Activated naive CD4-positive, alpha-beta T cell treated with anti-CD3 and anti-CD28 coated beads for 36 hours (primary cell): ENCODE measurements at regions not wholly inside any gene's neighbourhood (a gene's known extent, or its start where the extent isn't known, plus 50 kb on each side); places are given as distances from the start of the nearest gene placed in this dataset.

Experiments
- CTCF ChIA-PET: fragments of 350-600 bp; sonication (Branson Sonifier 250); formaldehyde crosslinking; loops from one replicate; lab custom pipeline; 2021; ENCODE audit warnings: antibody characterized with exemption; lab: Charles Lee
- DNase-seq: peaks from one replicate; pipeline ENCODE4 v3.0.0-alpha.2; 2020
- H3K27ac Mint-ChIP-seq: one replicate; pipeline ENCODE4 v1.8.0; 2021; ENCODE audit warnings: mild to moderate bottlenecking, mixed read lengths
- H3K27me3 Mint-ChIP-seq: one replicate; pipeline ENCODE4 v1.8.0; 2021; ENCODE audit warnings: low read depth, mixed read lengths
- H3K36me3 Mint-ChIP-seq: one replicate; pipeline ENCODE4 v1.8.0; 2021; ENCODE audit warnings: low read depth, mixed read lengths
- H3K4me1 Mint-ChIP-seq: one replicate; pipeline ENCODE4 v1.8.0; 2021; ENCODE audit warnings: low read depth, mixed read lengths
- H3K4me3 Mint-ChIP-seq: one replicate; pipeline ENCODE4 v1.8.0; 2021; ENCODE audit warnings: mild to moderate bottlenecking, moderate library complexity, mixed read lengths
- H3K9me3 Mint-ChIP-seq: one replicate; pipeline ENCODE4 v1.8.0; 2021; ENCODE audit warnings: mixed read lengths
- intact Hi-C: fragments of 100-400 bp; cut with micrococcal nuclease; formaldehyde crosslinking; loops from one replicate; pipeline ENCODE4 v1.15.1; 2023

DNA sequence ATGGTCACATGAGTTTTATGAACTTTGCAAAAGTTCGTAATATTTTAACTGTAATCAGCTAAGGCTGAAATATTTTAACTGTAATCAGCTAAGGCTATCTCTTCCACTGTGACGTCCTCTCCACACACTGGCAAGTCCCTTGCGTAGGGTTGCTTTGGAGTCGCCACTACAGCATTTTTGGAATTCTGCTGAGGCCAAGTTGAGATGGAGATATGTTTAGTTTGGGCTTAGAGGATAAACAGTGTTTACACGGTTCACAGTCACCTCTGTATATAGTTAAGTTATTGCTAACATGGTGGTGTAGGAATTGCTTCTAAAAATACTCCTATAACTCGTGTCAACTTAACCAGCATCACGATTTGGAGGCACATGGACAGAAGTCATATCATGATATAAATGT, 143.6 kb upstream of the SERP2 start:
- Mint-ChIP-seq H3K36me3 (no peaks in the 10 kb centered on the region), H3K4me3 (no peak overlapping the region), H3K4me1 (peaks cover 2% of the 10 kb centered on the region), H3K9me3 (no peaks in the 10 kb centered on the region), H3K27me3 (no peaks in the 10 kb centered on the region), H3K27ac (no peak overlapping the region)
- intact Hi-C loops, result no loop called here
- no peak for DNase-seq
- CTCF ChIA-PET, result interaction anchor here (1.3 kb wide), 1 partner anchor 39 kb away, joined by 3 read pairs; no protein-coding TSS in a partner anchor

DNA sequence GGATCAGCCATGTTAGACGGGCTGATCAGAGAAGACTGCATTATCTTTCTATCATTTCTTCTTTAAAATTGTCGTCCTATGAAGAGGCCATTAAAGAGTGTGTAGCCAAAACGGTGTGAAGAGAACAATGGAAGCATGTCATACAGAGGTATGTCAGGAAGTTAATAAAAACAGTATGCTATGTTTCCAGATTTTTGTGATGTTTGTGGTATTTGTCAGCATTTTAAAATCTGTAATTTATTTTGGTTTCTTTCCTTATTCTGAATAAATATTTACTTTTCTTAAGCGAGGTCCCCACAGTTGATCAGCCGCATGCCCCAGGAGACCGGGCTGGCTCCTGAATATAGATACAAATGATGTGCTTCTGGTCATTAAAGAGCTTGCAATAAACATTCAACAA, 142.9 kb upstream of the SERP2 start:
- H3K4me1 Mint-ChIP-seq, result peaks cover 2% of the 10 kb centered on the region
- intact Hi-C loops, result no loop called here
- H3K27me3 Mint-ChIP-seq, result no peaks in the 10 kb centered on the region
- H3K9me3 Mint-ChIP-seq, result no peaks in the 10 kb centered on the region
- H3K36me3 Mint-ChIP-seq, result no peaks in the 10 kb centered on the region
- no peak overlapping the region for H3K27ac Mint-ChIP-seq
- CTCF ChIA-PET, result no interaction called here
- H3K4me3 Mint-ChIP-seq, result no peak overlapping the region
- no peak for DNase-seq

- DNase-seq, result peak; percentile 45
- Mint-ChIP-seq H3K9me3 (no peaks in the 10 kb centered on the region), H3K4me1 (peaks cover 2% of the 10 kb centered on the region), H3K36me3 (no peaks in the 10 kb centered on the region), H3K27me3 (peaks cover 2% of the 10 kb centered on the region), H3K4me3 (no peak overlapping the region), H3K27ac (no peak overlapping the region)
- CTCF ChIA-PET, result no interaction called here
- intact Hi-C loops, result no loop called here
Observed at GRCh38 chr13:44231786-44232516, 141.7 kb upstream of the SERP2 start.

GRCh38 chr13:44232774-44233173, 140.8 kb upstream of the SERP2 start:
- CTCF ChIA-PET, result no interaction called here
- Mint-ChIP-seq H3K36me3 (no peaks in the 10 kb centered on the region), H3K9me3 (no peaks in the 10 kb centered on the region), H3K4me1 (peaks cover 7% of the 10 kb centered on the region), H3K4me3 (no peak overlapping the region), H3K27me3 (peaks cover 3% of the 10 kb centered on the region), H3K27ac (no peak overlapping the region)
- intact Hi-C loops, result no loop called here
- no peak for DNase-seq

GRCh38 chr13:44234566-44234965, 139.1 kb upstream of the SERP2 start:
- Mint-ChIP-seq H3K36me3 (no peaks in the 10 kb centered on the region), H3K4me3 (no peak overlapping the region), H3K27me3 (peaks cover 3% of the 10 kb centered on the region), H3K4me1 (peaks cover 7% of the 10 kb centered on the region), H3K27ac (no peak overlapping the region), H3K9me3 (no peaks in the 10 kb centered on the region)
- CTCF ChIA-PET, result no interaction called here
- intact Hi-C loops, result no loop called here
- no peak for DNase-seq

DNA sequence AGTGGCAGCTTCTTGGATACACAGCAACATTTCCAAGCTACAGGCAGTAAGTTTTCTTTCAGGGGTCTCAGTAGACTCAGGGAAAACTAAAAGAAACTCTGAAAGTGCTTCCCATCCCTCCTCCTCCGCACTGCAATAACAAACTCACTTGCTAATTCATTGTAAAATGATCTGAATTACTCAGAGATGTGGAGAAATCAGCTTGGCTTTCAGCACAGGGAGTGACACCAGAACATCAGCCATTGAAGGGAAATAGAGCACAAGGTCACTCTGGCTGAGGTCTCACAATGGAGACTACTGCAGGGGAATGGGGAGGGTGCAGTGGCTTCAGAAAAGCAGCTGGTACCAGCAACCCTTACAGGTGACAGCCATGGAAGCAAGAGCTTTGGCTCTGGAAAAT, 137.3 kb upstream of the SERP2 start:
- no peak for DNase-seq
- H3K9me3 Mint-ChIP-seq, result no peaks in the 10 kb centered on the region
- peaks cover 7% of the 10 kb centered on the region for H3K4me1 Mint-ChIP-seq
- no peak overlapping the region for H3K27ac Mint-ChIP-seq
- H3K4me3 Mint-ChIP-seq, result no peak overlapping the region
- H3K27me3 Mint-ChIP-seq, result peaks cover 8% of the 10 kb centered on the region
- H3K36me3 Mint-ChIP-seq, result no peaks in the 10 kb centered on the region
- CTCF ChIA-PET, result no interaction called here
- intact Hi-C loops, result loop anchor here (2.0 kb wide), 1 partner anchor 38 kb away; no protein-coding TSS in a partner anchor

DNA sequence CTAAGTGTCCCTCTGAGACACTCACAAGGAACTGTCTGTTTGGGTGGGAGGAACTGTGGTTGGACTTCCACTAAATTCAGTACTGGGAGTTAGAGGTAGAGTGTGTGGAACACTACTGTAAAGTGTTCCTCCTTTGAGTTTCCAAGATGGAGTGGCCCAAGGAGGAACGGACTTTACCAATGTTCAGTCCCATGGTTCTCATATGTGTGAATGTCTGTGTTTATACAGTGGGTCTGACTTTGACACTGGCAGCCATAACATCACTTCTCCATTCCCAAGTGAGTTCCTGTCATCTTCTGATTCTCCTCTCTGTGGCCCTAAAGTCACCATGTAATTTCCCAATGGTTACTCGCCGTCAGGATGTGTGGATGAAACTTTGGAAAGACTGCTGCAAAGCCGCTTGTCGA, 136.8 kb upstream of the SERP2 start:
- no peak for DNase-seq
- Mint-ChIP-seq H3K27ac (no peak overlapping the region), H3K27me3 (peaks cover 8% of the 10 kb centered on the region), H3K9me3 (no peaks in the 10 kb centered on the region), H3K36me3 (no peaks in the 10 kb centered on the region), H3K4me3 (no peak overlapping the region), H3K4me1 (peaks cover 6% of the 10 kb centered on the region)
- CTCF ChIA-PET, result no interaction called here
- intact Hi-C loops, result loop anchor here (1.0 to 2.0 kb wide), 2 partner anchors 22 to 38 kb away; no protein-coding TSS in a partner anchor

DNA sequence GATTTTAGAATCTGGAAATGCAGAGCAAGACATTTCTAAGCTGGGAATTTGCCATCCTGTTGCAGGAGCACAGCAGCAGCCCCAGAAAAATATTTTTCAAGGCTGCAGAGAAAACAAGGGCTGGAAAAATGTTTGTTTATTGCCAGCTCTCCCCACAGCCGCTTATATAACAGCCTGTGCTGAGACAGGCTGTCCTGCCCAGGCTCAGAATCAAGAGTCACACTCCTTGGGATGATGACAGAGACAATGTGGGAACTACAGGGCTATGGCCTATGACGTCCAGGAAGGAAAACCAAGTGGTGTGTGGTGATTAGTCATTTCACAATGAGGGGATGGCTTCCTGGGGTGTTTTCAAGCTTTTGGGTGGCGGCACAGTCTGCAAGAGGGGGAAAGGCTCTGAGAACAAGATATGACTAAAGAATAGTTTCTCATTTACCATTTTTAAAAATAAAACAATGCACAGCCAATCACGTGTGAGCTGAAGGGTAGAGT, 136.3 kb upstream of the SERP2 start:
- peaks cover 5% of the 10 kb centered on the region for H3K4me1 Mint-ChIP-seq
- H3K9me3 Mint-ChIP-seq, result no peaks in the 10 kb centered on the region
- intact Hi-C loops, result loop anchor here (1.0 to 2.0 kb wide), 2 partner anchors 22 to 39 kb away; no protein-coding TSS in a partner anchor
- peaks cover 8% of the 10 kb centered on the region for H3K27me3 Mint-ChIP-seq
- H3K27ac Mint-ChIP-seq, result no peak overlapping the region
- H3K4me3 Mint-ChIP-seq, result no peak overlapping the region
- H3K36me3 Mint-ChIP-seq, result no peaks in the 10 kb centered on the region
- peak; percentile 49 for DNase-seq
- CTCF ChIA-PET, result no interaction called here

- CTCF ChIA-PET, result interaction anchor here (0.6 kb wide), 1 partner anchor 187 kb away, joined by 4 read pairs; no protein-coding TSS in a partner anchor
Observed at GRCh38 chr13:44237881-44238421, 135.7 kb upstream of the SERP2 start.

GRCh38 chr13:44240611-44241145, 132.9 kb upstream of the SERP2 start:
- peaks cover 8% of the 10 kb centered on the region for H3K27me3 Mint-ChIP-seq
- peaks cover 14% of the 10 kb centered on the region for H3K4me1 Mint-ChIP-seq
- no peaks in the 10 kb centered on the region for H3K36me3 Mint-ChIP-seq
- intact Hi-C loops, result loop anchor here (5.0 kb wide), 1 partner anchor 188 kb away; no protein-coding TSS in a partner anchor
- H3K9me3 Mint-ChIP-seq, result no peaks in the 10 kb centered on the region
- no peak overlapping the region for H3K4me3 Mint-ChIP-seq
- CTCF ChIA-PET, result no interaction called here
- H3K27ac Mint-ChIP-seq, result no peak overlapping the region
- DNase-seq, result no peak

More at GRCh38 chr13:44237881-44238421, 135.7 kb upstream of the SERP2 start:
- Mint-ChIP-seq H3K9me3 (no peaks in the 10 kb centered on the region), H3K27me3 (peaks cover 8% of the 10 kb centered on the region), H3K4me3 (no peak overlapping the region), H3K4me1 (peaks cover 9% of the 10 kb centered on the region), H3K36me3 (no peaks in the 10 kb centered on the region), H3K27ac (no peak overlapping the region)
- DNase-seq, result no peak
- intact Hi-C loops, result loop anchor here (1.0 to 2.0 kb wide), 2 partner anchors 21 to 39 kb away; no protein-coding TSS in a partner anchor

DNA sequence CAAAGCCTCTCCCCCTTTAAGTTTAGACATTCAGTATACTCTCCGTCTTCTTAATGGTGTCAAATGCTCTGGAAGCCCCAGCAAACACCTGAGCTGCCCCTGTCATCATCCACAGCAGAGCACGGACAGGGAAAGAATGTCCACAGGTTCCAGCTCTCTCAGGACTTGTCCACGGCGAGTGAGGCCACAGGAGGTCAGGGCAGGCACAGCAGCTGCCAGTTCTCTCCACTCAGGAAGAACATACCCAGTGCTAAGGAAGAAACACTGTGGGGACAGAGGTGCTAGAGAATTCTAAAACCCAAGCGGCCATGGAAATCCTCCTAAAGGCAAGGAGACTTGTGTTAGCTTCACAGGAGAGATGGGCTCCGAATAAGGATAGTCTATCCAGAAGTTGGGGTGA, 132.0 kb upstream of the SERP2 start:
- no peak overlapping the region for H3K4me3 Mint-ChIP-seq
- no peaks in the 10 kb centered on the region for H3K9me3 Mint-ChIP-seq
- DNase-seq, result no peak
- intact Hi-C loops, result loop anchor here (2.0 to 5.0 kb wide), 3 partner anchors 71 to 337 kb away; no protein-coding TSS in a partner anchor
- peaks cover 14% of the 10 kb centered on the region for H3K4me1 Mint-ChIP-seq
- H3K36me3 Mint-ChIP-seq, result no peaks in the 10 kb centered on the region
- no peak overlapping the region for H3K27ac Mint-ChIP-seq
- H3K27me3 Mint-ChIP-seq, result peaks cover 6% of the 10 kb centered on the region
- CTCF ChIA-PET, result no interaction called here

GRCh38 chr13:44242766-44243165, 130.9 kb upstream of the SERP2 start:
- no peak for DNase-seq
- Mint-ChIP-seq H3K4me1 (peaks cover 10% of the 10 kb centered on the region), H3K4me3 (no peak overlapping the region), H3K9me3 (no peaks in the 10 kb centered on the region), H3K27ac (no peak overlapping the region), H3K36me3 (no peaks in the 10 kb centered on the region), H3K27me3 (peaks cover 4% of the 10 kb centered on the region)
- CTCF ChIA-PET, result interaction anchor here (0.7 kb wide), 1 partner anchor 196 kb away, joined by 3 read pairs; no protein-coding TSS in a partner anchor
- intact Hi-C loops, result loop anchor here (1.0 to 5.0 kb wide), 6 partner anchors 17 to 338 kb away; no protein-coding TSS in a partner anchor
